Hepatocyte (in vitro differentiated cells): ENCODE measurements at regions not wholly inside any gene's neighbourhood (a gene's known extent, or its start where the extent isn't known, plus 50 kb on each side); places are given as distances from the start of the nearest gene placed in this dataset.

ENCODE experiments used
- CTCF ChIP-seq: fragments of 200-600 bp; sonication (generic); IDR thresholded peaks from 2 replicates; pipeline ENCODE4 v1.5.1; 2016; ENCODE audit warnings: antibody characterized with exemption, mild to moderate bottlenecking; ENCODE audit not compliant: poor library complexity
- EZH2 ChIP-seq: fragments of 200-600 bp; sonication (generic); IDR thresholded peaks from 2 replicates; pipeline ENCODE4 v1.6.1; 2016; ENCODE audit warnings: antibody characterized with exemption, mild to moderate bottlenecking, borderline replicate concordance
- EZH2phosphoT487 ChIP-seq: fragments of 200-600 bp; sonication (generic); IDR thresholded peaks from one replicate; pipeline ENCODE4 v1.6.1; 2018; ENCODE audit warnings: antibody characterized with exemption, mild to moderate bottlenecking, low read depth, moderate library complexity; ENCODE audit not compliant: unreplicated experiment, severe bottlenecking

- TF ChIP-seq EZH2phosphoT487 = no peak
- no peak for TF ChIP-seq EZH2
- no peak for TF ChIP-seq CTCF
Observed at GRCh38 chr22:22166941-22167713, 77.5 kb upstream of the VPREB1 start.
